GM19023 (cell line): ENCODE measurements at regions not wholly inside any gene's neighbourhood (a gene's known extent, or its start where the extent isn't known, plus 50 kb on each side); places are given as distances from the start of the nearest gene placed in this dataset.

ENCODE experiments used
- ATAC-seq: cut with Tn5 transposase; IDR thresholded peaks from one replicate; pipeline ENCODE4 v1.9.1; 2021; ENCODE audit warnings: mild to moderate bottlenecking, moderate library complexity; ENCODE audit not compliant: unreplicated experiment

GRCh38 chr5:124997186-124997893 lies 250.9 kb upstream of the ZNF608 start:
- ATAC-seq, result no peak

GRCh38 chr5:124998520-124998919 lies 252.1 kb upstream of the ZNF608 start:
- ATAC-seq, result no peak

- ATAC-seq, result no peak
Observed at GRCh38 chr5:125002727-125003598, 256.5 kb upstream of the ZNF608 start.

DNA sequence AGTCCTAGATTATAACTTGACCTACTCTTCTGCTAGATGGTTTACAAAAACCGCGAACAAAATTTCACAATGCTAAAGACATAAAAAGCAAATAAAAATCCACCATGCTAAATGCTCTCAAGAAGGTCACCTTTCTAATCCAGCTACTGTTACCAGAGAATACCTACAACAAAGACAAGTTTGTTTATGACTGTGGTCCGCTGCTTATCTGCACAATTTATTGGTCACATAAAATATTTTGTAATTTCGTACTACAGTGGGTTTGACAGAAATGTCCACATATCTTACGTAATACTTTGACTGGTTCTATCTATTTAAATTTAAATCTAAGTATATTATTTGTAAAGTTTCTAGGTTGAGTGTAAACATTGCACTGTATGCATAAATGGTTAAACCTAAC lies 257.6 kb upstream of the ZNF608 start:
- no peak for ATAC-seq

DNA sequence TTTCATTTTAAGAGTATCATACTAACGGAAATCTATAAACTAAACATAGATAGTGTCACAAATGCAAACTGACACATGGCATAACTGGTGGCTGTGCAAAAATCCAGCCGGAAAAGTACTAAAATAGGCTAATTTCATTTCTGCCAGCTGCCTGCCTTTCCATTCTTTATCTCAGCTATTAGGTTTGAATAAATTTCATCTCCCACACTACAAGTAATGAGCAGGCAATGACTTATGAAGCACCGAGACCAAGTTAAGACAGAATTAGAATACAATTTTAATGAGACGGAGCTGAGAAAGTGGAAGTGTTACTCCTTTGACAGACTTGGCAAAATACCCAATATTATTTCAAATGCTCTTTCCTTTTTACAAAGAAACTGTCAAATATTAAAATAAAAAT lies 258.8 kb upstream of the ZNF608 start:
- no peak for ATAC-seq

- peak; percentile 60 for ATAC-seq
Observed at GRCh38 chr5:125006011-125006685, 259.7 kb upstream of the ZNF608 start.

DNA sequence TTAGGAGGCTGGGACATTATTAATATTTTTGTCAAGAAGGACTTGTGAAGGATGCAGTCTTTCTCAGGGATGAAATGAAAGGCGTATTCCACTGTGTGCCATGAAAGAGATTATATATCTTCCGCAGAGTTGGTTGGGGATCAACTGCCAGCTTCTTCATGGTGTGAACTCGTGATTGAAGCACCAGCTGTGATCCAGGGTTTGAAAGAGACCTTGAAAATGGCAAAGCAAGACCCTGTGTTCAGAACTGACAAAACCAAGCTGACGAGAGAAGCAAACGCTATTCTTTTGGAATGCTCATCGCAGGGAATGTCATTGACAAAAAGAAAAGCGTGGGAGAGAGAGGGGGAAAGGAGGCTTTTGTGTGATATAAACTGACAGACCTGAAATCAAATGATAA lies 263.9 kb upstream of the ZNF608 start:
- ATAC-seq, result no peak

- ATAC-seq, result peak; percentile 58
Observed at GRCh38 chr5:125011014-125011413, 264.6 kb upstream of the ZNF608 start.

DNA sequence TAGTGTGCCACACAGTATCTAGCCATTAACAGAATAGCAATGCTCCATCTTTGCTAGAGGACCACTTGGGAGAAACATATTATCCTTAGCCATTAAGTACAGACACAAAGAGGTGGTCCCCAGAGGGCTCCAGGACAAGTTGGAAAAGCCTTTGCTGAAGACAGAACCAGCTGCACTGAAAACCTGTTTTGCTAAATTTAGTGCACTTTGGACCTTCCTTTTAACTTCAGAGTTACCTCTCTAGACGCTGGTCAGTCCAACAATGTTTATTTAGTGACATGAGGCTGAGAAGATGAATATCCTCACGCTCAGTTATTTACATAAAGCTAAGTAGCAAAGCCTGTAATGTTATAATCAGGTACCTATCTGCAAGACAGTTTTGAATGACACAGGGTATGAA lies 265.0 kb upstream of the ZNF608 start:
- peak; percentile 15 for ATAC-seq

GRCh38 chr5:125011947-125012346 lies 265.5 kb upstream of the ZNF608 start:
- ATAC-seq, result no peak

GRCh38 chr5:125012727-125013451 lies 266.4 kb upstream of the ZNF608 start:
- ATAC-seq, result no peak

DNA sequence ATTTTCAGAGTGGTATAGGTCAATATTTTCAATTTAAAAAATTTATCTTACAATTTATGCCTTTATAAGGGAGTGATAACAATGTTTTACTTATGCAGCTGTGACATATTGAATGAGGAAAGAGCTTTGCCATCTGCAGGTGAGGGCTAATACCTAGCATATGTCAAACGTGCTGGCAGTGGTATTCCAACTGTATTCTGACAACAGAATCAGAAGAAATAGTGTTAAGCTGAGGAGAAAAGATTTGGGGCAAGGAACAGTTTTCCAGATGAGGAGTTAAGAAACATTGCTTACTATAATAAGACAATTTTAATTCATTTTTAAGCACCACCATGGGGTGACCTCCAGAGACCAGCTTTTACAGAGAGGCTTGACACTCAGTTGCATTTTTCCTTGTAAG lies 267.8 kb upstream of the ZNF608 start:
- no peak for ATAC-seq

DNA sequence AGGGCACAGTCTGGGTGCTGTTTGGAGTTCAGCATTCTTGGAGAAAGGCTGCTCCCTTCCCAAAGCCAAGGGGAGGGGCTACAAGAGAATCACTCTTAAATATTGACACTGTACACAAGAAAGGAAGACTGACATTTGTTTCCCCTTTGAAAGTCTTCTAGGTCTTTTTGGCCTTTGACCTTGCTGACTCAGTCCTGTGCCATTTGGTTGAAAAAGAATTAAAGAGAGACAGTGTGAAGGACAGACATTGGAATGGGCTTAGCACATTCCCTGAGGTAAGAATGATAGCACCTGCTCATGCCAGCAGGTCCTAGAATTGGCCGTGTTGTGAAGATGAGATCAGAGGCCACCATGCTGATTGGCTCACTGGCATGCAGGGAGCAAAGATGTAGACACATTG lies 271.4 kb upstream of the ZNF608 start:
- no peak for ATAC-seq

- ATAC-seq, result no peak
Observed at GRCh38 chr5:125023673-125024072, 277.2 kb upstream of the ZNF608 start.

DNA sequence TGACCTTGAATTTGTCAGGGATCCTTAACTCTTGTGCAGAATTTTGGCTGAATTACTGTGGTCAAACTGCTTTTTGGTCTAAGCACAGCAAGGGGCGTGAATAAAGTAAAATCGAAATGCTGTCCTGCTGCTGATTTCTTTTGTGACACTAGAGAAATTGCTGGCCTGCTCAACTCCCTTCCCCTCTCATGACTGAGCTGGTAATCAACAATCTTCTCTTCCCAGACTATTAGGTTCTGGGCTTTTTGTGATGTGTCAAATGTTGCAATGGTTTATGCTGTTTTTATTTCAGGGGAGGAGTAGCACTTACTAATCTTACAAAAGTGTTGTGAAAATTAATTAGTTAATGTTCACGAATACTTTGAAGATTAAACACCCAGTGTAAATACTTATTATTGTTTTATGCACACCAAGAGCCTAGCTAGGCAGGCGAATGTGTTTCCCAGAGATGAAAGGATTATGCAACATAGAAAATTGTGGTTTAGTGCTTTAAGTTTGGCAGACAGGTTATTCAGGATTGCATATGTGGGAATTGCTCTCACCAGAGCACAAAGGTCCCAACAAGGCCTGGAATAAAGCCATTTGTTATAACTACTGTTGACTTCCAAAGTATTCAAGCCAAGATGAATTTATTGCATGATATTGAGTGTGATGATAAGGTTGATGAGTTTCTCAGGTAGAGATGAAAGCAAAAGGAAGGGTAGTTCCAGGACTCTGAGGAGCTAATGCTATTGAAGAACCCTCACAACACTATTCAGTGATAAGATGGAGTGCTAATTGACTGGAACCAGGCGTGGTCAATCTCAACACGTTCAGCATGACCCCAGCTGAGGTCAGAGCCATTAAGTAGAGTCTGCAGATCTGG lies 280.7 kb upstream of the ZNF608 start:
- ATAC-seq, result no peak

DNA sequence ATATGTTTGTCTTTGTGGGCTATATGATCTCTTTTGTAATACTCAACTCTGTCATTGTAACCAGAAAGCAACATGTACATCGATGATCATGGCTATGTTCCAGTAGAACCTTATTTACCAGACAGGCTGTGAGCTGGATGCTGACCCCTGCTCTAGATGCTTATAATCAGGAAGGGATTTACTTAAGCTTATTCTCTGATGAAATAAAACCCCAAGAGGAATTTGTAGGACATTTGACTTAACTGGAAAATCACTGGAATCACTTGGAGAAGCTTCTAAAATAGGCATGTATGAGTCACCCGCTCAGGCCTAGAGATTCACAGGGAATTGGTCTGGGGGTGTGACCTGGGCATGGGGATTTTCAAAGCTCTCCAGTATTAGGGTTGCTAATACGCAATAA lies 285.8 kb upstream of the ZNF608 start:
- no peak for ATAC-seq

- ATAC-seq, result no peak
Observed at GRCh38 chr5:125033602-125034001, 287.2 kb upstream of the ZNF608 start.

GRCh38 chr5:125034331-125034730 lies 287.9 kb upstream of the ZNF608 start:
- ATAC-seq, result no peak

DNA sequence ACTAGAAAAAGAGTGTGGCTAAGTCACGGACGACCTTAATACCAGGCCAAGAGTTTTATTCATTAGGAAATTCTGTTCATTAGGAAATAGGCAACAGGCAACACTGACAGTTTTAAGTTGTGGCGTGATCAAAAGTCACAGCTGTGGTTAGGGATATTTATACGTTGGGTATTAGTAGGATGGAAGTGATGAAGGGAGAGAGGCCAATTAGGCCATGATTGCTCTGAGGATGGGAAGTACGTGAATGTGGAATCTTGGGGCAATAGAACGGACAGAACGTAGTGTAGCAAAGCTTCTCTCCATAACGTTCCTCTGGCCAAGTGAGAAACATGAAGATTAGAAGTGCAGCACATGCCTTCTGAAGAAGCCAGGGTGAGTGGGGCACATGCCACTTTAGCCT lies 290.1 kb upstream of the ZNF608 start:
- ATAC-seq, result no peak

DNA sequence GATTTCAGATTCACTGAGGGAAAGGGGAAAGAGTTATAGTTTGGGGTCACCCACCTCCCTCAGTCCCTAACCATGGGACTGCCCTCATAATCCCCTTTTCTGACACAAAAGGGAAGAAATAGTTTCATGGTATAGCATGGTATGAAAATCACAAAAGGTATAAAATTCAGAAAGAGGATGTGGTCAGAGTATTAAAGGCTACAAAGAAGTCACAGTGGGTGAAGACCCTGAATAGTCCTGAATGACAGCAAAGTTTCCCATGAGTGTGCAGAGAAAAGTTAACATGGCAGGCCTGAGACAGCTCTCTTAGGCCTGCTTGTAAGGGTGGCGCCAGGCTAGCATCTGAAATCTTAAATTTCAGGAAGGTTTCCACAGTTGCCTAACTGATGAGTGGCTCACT lies 290.6 kb upstream of the ZNF608 start:
- ATAC-seq, result no peak
